ENCODE measurements at regions not wholly inside any gene's neighbourhood (a gene's known extent, or its start where the extent isn't known, plus 50 kb on each side); places are given as distances from the start of the nearest gene placed in this dataset.

- no peak for DNase-seq (ENCODE audit: low read depth, low spot score)
These were observed 585.1 kb downstream of the TLE4 start for GRCh38 chr9:80156756-80157472.

GRCh38 chr9:80156262-80156661 lies 584.5 kb downstream of the TLE4 start:
- no peak for DNase-seq (ENCODE audit: low read depth, low spot score)

GRCh38 chr9:80147866-80148265 lies 576.1 kb downstream of the TLE4 start:
- no peak for DNase-seq (ENCODE audit: low read depth, low spot score)

GRCh38 chr9:80146466-80146865 lies 574.7 kb downstream of the TLE4 start:
- peak; percentile 18 for DNase-seq (ENCODE audit: low read depth, low spot score)

- DNase-seq (ENCODE audit: low read depth, low spot score), result no peak
These were observed 573.1 kb downstream of the TLE4 start for GRCh38 chr9:80144856-80145255.

GRCh38 chr9:80144406-80144805 lies 572.6 kb downstream of the TLE4 start:
- DNase-seq (ENCODE audit: low read depth, low spot score), result no peak

- no peak for DNase-seq (ENCODE audit: low read depth, low spot score)
These were observed 572.1 kb downstream of the TLE4 start for GRCh38 chr9:80143899-80144298.

- no peak for DNase-seq (ENCODE audit: low read depth, low spot score)
These were observed 562.7 kb downstream of the TLE4 start for GRCh38 chr9:80134487-80134886.

- DNase-seq (ENCODE audit: low read depth, low spot score), result no peak
These were observed 559.9 kb downstream of the TLE4 start for GRCh38 chr9:80131627-80132026.

GRCh38 chr9:80127920-80128319 lies 556.2 kb downstream of the TLE4 start:
- no peak for DNase-seq (ENCODE audit: low read depth, low spot score)

- DNase-seq (ENCODE audit: low read depth, low spot score), result no peak
These were observed 554.0 kb downstream of the TLE4 start for GRCh38 chr9:80125731-80126264.

GRCh38 chr9:80117031-80117430 lies 545.3 kb downstream of the TLE4 start:
- DNase-seq (ENCODE audit: low read depth, low spot score), result no peak

GRCh38 chr9:80114241-80114640 lies 542.5 kb downstream of the TLE4 start:
- DNase-seq (ENCODE audit: low read depth, low spot score), result no peak

GRCh38 chr9:80107931-80108660 lies 536.3 kb downstream of the TLE4 start:
- DNase-seq (ENCODE audit: low read depth, low spot score), result no peak

- DNase-seq (ENCODE audit: low read depth, low spot score), result no peak
These were observed 525.7 kb downstream of the TLE4 start for GRCh38 chr9:80097476-80097875.

GRCh38 chr9:80094176-80094771 lies 522.5 kb downstream of the TLE4 start:
- no peak for DNase-seq (ENCODE audit: low read depth, low spot score)

GRCh38 chr9:80093695-80094094 lies 521.9 kb downstream of the TLE4 start:
- no peak for DNase-seq (ENCODE audit: low read depth, low spot score)

- DNase-seq (ENCODE audit: low read depth, low spot score), result no peak
These were observed 519.8 kb downstream of the TLE4 start for GRCh38 chr9:80091526-80091925.

GRCh38 chr9:80090317-80090716 lies 518.6 kb downstream of the TLE4 start:
- DNase-seq (ENCODE audit: low read depth, low spot score), result no peak

- no peak for DNase-seq (ENCODE audit: low read depth, low spot score)
These were observed 515.1 kb downstream of the TLE4 start for GRCh38 chr9:80086822-80087345.

- DNase-seq (ENCODE audit: low read depth, low spot score), result no peak
These were observed 514.6 kb downstream of the TLE4 start for GRCh38 chr9:80086386-80086785.

GRCh38 chr9:80085668-80086067 lies 513.9 kb downstream of the TLE4 start:
- DNase-seq (ENCODE audit: low read depth, low spot score), result no peak
